Body of pancreas (tissue), 4 donors: ENCODE measurements at regions not wholly inside any gene's neighbourhood (a gene's known extent, or its start where the extent isn't known, plus 50 kb on each side); places are given as distances from the start of the nearest gene placed in this dataset.

Experiments
- POLR2A ChIP-seq, 3 donors: fragments of 450-650 bp; IDR thresholded peaks; one replicate each; pipeline ENCODE4 v1.6.1; 2016; ENCODE audit warnings: antibody characterized with exemption in 3 of 3, mild to moderate bottlenecking in 2 of 3
- TF ChIP-seq, protein P1 (sequence below), 7 experiments: fragments of 450-650 bp in 4 of 7; fragments of 200-600 bp in 3 of 7; sonication (generic) in 3 of 7; IDR thresholded peaks; one replicate each; pipeline ENCODE4 v1.5.1; 2016 to 2019; ENCODE audit warnings: antibody characterized with exemption in 7 of 7

DNA sequence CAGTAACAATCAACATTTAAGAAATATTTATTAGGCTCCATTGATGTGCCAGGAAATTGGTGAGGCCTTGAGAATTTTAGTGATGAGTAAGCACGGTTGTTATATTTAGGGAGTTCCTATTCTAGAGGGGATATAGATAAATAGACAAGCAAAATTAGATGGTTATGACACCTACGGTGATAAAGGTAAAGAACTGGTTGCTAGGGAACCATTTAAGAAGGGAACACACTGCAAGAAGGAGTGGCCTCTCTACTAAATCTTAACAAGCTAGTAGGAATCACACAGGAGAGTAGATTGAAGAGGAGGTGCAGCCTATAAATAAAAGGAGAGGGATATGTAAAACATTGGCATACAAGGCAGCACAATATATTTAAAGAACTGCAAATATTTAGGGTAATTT lies 155.2 kb downstream of the LRIG3 start:
- TF ChIP-seq, protein P1, sequence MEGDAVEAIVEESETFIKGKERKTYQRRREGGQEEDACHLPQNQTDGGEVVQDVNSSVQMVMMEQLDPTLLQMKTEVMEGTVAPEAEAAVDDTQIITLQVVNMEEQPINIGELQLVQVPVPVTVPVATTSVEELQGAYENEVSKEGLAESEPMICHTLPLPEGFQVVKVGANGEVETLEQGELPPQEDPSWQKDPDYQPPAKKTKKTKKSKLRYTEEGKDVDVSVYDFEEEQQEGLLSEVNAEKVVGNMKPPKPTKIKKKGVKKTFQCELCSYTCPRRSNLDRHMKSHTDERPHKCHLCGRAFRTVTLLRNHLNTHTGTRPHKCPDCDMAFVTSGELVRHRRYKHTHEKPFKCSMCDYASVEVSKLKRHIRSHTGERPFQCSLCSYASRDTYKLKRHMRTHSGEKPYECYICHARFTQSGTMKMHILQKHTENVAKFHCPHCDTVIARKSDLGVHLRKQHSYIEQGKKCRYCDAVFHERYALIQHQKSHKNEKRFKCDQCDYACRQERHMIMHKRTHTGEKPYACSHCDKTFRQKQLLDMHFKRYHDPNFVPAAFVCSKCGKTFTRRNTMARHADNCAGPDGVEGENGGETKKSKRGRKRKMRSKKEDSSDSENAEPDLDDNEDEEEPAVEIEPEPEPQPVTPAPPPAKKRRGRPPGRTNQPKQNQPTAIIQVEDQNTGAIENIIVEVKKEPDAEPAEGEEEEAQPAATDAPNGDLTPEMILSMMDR (IDR thresholded peaks at IDR 0.05) = no peak
- TF ChIP-seq POLR2A (IDR thresholded peaks at IDR 0.05) = no peak
